Stimulated activated CD8-positive, alpha-beta memory T cell treated with anti-CD3 and anti-CD28 coated beads, Interleukin-2, amount 100 ng/mL, for 1 hour (primary cell): ENCODE measurements at regions not wholly inside any gene's neighbourhood (a gene's known extent, or its start where the extent isn't known, plus 50 kb on each side); places are given as distances from the start of the nearest gene placed in this dataset.

Source experiments
- DNase-seq, 2 donors: peaks; one replicate each; pipeline ENCODE4 v3.0.0-alpha.2; 2020; ENCODE audit warnings: low read depth in 2 of 2

GRCh38 chr15:85976986-85977385 lies 102.7 kb upstream of the AGBL1 start:
- no peak for DNase-seq

DNA sequence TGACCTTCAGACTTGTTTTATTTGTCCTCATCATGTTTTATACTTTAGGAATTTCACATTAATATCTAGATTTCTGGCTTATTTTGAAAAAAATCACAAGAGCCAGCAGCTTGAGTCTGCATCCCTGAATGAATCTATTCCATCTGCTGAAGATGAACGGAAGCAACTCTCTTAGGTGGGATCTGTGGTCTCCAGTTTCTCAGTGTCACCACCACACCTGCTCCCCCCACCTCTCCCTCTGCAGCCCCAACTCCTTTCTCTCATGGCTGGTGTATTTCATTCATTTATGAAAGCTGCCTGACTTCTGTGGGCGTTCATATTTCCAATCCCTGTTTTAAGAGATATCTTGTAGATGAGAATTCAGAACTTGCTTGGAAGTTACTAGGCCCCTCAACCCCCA lies 102.1 kb upstream of the AGBL1 start:
- no peak for DNase-seq

GRCh38 chr15:85979929-85980328 lies 99.7 kb upstream of the AGBL1 start:
- no peak for DNase-seq

DNA sequence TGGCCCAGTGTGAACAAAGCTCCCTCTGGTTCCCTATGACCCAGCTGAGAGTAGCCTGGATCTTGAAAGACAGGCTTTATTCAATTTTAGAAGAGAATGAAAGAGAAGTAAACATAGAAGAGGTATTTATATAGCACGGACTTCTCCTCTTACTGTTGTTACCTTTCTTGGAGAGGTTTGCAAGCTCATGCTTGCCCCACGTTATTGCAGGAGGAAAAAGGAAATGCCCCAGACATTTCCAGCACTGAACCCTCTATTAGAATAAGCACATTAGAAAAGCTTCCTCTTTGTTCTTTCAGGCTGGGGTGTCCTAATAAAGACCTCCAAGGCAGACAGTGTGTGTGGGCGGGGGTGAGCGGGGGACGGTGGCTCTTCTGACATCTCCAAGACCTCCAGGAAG lies 98.7 kb upstream of the AGBL1 start:
- no peak for DNase-seq

DNA sequence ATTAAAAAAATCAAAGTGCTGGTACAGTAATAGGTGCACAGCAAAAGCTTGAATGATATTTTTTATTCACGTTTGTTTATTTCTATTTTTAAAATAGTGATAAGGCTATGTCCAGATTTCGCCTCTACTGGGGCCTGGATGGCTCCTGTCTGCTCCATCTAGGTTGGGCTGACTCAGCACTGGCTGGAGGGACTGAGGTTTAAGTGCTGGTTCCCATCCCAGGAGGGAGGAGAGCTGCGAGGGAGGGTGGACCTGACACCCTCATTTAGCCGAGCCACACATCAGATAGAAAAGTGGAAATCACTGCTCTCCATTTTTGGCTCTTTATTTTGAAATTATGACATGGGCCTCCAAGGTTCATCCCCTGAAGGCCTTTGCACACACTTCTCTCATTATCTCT lies 95.4 kb upstream of the AGBL1 start:
- DNase-seq, result no peak

DNA sequence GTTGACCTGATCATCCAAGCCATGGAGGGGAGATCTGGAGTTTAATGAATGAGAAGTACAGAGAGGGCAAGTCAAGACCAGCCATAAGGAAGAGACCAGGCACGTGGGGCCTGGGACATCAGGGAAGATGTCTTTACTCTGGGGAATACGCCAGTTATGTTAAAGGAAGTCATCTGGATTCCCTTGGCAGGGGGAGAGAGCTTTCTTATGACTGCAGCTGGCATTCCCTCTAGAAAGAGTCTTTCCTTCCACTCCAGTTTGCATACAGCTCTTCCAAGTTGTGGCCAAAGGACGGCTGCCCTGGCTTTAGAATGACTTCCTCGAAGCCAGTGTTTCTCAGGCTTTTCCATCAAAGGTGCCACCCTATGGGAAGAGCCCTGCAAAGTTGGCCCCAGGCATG lies 93.6 kb upstream of the AGBL1 start:
- DNase-seq, result no peak

- no peak for DNase-seq
These were observed 92.9 kb upstream of the AGBL1 start for GRCh38 chr15:85986741-85987140.

DNA sequence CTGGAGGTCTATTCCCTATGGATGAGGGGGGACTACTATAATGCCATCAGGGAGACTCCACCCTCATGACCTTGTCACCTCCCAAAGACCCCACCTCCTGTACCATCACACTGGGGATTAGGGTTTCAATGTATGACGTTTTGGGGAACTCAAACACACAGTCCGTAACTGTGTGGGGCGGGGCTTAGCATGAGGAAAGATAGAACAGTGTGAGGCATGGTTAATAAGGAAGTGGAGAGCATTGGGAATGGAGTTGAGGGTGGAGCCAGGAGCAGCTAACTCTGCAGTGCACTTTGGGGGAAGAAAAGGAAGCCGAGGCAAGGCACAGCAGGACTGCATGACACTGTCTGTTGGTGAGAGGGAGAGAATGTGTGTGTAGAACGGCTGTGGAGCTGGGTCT lies 90.9 kb upstream of the AGBL1 start:
- no peak for DNase-seq

DNA sequence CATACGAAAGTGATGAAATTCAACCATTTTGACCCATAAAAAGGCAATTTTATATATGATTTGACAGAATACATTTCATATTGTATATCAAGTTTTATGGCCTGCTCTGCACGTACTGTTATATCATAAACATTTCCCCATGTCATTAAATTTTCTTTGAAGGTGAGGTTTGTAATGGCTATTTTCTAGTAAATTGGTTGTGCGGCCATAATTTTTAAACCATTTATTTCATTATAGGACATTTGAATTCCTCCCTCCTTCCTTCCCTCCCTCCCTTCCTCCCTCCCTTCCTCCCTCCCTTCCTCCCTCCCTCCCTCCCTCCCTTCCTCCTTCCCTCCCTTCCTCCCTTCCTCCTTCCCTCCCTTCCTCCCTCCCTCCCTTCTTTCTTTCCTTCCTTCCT lies 87.4 kb upstream of the AGBL1 start:
- no peak for DNase-seq

GRCh38 chr15:85993116-85993515 lies 86.6 kb upstream of the AGBL1 start:
- DNase-seq, result no peak

DNA sequence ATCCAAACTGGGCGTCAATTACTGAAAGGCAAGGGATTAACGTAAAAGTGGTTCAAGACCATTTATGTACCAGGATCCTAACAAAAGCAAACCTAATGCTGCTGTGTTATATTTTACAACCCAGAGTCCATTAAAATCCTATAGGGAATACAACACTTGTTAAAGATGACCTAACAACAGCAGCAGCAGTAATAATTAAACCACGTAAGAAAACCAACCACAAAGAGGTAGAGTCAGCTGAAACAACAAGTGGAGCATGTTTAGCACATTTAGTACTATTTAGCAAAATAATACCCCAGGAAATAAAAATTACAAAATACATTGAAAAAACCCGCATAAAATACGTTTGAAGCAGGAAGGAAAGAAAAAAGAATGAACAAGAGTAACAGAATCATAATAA lies 82.1 kb upstream of the AGBL1 start:
- no peak for DNase-seq

DNA sequence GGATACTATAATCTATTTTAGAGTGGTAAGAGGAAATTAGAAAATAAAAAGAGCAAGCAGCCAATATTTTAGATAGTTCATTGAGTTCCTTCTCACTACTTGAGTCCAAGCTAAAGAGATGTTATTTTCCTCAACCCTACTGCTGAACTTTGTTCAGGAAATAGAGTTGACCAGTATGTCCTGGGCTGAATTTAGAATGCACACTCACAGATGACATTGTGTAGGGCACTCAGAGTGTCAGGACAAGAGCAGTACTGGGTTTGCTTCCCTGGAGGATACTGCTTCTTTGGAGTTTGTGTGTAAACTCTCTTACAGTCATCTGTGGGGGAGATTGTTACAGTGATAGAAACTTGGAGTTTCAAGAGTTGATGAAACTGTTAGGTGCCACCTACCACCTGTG lies 80.0 kb upstream of the AGBL1 start:
- no peak for DNase-seq

DNA sequence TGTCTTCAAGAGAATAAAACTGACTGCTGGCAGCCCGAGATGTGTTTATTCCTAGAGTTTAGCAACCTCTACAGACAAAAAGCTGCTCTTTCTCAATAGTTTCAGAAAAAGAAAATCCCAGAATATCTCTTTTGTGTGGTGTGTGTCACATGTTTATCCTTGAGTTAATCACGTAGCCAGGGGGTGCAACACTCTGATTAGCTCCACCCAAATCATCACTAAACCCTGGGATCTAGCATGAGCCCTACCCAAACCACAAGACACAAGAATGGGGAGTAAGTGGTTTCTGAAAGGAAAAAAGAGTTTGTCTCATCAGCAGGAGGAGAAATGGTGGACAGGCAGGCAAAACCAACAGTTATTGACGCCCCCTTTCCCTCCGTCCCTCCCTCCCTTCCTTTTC lies 78.5 kb upstream of the AGBL1 start:
- DNase-seq, result no peak

GRCh38 chr15:86002444-86002843 lies 77.2 kb upstream of the AGBL1 start:
- DNase-seq, result no peak

DNA sequence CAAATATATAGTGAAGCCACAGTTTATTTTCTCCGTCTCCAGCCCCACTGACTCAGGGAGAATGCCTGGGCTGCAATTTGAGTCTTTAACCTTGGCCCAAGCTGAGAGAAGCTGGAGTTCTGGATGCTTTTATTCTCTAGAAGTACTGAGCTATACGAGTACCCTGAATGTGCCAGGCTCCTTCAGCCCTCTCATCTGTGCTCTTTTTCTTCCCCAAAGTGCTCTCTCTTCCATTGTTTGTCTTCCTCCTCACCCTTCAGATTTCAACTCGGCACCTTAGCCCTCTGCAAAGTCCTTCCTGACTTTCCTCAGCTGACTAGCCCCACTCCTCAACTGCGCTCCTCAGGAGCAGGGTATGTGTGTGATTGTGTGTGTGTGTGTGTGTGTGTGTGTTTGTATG lies 75.6 kb upstream of the AGBL1 start:
- DNase-seq, result no peak

- DNase-seq, result no peak
These were observed 73.1 kb upstream of the AGBL1 start for GRCh38 chr15:86006546-86006945.

DNA sequence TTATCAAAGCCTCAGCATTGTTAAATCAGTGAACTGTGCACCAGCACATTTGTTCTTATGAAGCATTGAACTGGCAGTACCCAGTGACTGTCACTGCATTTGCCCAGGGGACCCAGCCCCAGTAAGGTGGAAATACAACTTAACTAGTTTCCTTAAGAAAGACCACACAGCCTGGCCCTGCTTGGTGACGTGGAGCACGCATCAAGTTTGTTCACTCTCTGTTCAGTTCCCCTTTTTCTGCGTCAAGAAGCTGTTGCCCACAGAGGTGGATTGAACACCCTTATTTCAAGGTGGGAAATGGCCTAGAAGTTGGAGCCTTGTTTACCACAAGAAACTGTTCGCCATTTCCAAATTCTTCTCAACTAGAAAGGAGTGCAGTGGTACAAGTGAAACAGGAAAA lies 69.9 kb upstream of the AGBL1 start:
- DNase-seq, result no peak

DNA sequence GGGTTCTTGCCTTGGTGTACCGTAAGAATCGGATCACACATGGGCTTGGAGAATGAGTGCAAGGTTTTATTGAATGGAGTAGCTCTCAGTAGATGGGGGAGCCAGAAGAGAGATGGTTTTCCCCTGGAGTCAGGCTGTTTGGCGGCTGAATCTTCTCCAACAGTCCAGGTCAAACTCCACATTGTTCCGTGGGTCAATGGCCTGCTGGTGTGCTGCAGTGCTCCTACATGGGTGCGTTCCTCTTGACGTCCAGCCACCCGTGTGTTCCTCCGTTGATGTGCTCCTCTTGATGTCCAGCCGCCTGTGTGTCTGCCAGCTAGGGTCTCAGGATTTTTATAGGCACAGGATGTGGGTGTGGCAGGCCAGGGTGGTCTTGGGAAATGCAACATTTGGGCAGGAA lies 69.3 kb upstream of the AGBL1 start:
- DNase-seq, result no peak

GRCh38 chr15:86010891-86011290 lies 68.8 kb upstream of the AGBL1 start:
- DNase-seq, result no peak

- no peak for DNase-seq
These were observed 65.7 kb upstream of the AGBL1 start for GRCh38 chr15:86014016-86014415.

DNA sequence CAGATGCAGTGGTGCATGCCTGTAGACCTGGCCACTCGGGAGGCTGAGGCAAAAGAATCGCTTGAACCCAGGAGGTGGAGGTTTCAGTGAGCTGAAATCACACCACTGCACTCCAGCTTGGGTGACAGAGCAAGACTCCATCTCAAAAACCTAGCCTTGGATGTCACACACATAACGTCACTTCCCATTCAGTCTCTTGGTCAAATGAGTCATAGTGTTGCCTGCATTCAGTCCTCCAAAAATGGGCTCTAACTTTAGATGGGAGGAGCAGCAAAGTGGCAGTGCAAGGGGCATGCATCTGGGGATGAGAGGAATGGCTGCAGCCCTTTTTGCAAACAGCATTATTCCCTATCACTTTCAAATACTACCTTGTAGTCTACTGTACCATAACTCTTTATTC lies 62.9 kb upstream of the AGBL1 start:
- DNase-seq, result no peak

DNA sequence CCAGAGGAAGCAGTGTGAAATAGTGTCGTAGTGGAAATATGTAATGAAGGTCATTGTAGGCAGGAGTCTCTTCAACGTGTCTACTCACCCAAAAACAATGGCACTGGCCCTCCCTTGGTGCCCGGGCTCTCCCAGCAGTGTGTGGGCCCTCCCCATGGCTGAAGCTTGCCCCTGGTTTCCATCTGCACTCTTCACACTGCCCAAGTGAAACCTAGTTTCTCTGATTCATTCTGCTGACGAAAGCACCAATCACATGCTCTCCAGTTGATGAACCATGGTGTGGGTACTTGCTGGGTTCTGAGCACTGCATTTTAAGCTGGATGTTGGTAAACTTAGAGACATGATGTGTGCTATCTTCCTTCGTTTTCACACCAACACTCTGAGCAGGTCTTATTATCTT lies 61.0 kb upstream of the AGBL1 start:
- DNase-seq, result no peak

DNA sequence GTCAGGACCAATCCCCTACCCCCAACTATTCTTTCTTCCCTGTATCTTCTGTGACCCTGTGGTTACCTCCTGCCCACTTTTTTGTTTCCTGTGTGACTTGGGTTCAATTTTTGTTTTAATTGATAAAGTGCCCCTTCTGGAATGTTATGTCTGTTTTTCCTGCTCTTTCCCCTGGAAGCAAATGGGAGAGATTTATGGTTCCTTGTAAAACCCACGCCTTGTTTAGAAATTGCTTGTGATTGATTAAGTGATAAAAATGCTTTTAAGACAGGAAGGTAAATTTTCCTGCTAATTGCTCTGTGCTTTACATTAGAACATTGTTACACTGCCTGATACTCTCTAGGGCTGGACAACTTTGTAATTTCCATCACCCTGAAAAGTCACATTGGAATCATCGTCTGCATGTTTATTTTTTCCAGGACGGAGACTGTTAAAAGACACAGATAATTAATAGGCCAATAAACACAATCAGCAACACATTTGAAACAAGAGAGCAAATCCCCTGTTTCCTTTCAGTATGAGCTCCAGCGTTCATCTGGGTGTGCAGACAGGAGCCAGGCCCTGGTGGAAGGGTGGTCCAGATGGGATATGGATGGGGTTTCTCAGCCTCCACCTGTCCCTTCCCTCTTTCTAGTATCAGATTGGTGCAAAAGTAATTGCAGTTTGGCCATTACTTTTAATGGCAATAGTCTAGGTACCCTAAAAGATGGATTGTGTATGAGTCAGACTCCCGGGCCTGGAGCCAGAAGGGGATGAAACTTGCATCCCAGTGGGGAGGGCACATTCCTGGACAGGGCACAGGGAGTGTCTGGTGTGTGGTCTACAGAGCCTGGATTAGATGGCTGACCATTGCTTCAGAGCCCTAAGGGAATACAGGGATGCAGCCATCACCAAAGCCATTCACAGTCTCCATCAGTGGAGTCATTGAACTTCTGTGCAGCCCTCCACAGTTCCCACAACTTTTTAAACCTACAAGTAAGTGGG lies 58.1 kb upstream of the AGBL1 start:
- no peak for DNase-seq

DNA sequence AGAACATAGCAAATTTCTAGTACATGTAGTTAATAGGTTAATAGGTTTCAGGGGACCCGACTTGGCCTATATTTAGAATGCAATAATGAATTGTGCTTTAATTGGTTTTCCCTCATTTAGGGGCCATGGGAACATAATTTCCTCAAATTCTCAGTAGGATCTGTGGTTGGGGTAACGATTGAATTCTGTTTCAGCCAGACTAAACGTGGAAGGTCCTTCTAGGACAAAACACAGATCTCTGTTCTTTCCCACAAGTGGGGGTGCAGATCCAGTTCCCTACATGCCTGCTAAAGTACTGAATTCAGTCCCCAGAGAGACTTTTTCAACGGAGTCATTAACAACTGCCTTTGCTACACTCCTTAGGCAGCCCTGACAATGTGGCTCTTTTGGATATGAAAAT lies 50.7 kb upstream of the AGBL1 start:
- DNase-seq, result no peak
